ENCODE measurements at regions not wholly inside any gene's neighbourhood (a gene's known extent, or its start where the extent isn't known, plus 50 kb on each side); places are given as distances from the start of the nearest gene placed in this dataset.
A peak's percentile ranks its signal among the peaks of the same experiment; 100 is the strongest.

- TF ChIP-seq CTCF (conservative IDR thresholded peaks at IDR 0.05) = no peak
- Mint-ChIP-seq H3K4me3 (no peak overlapping the region), H3K36me3 (ENCODE audit: low read depth) (peaks cover 1% of the 10 kb centered on the region), H3K9me3 (peaks cover 5% of the 10 kb centered on the region), H3K4me1 (peaks cover 11% of the 10 kb centered on the region), H3K27ac (no peak overlapping the region), H3K27me3 (ENCODE audit: insufficient read depth) (no peaks in the 10 kb centered on the region)
- DNase-seq = no peak
- peak overlapping the region; percentile 84 for H3K27ac ChIP-seq (ENCODE audit: low read depth, low read length)
- peaks cover under 1% of the 10 kb centered on the region for H3K9me3 ChIP-seq (ENCODE audit: control insufficient read depth, low read length)
- H3K4me1 ChIP-seq (ENCODE audit: control insufficient read depth, insufficient read depth, low read length) = no peaks in the 10 kb centered on the region
- H3K9ac ChIP-seq (ENCODE audit: extremely low read depth, low read length, poor library complexity, severe bottlenecking) = no peak overlapping the region
- no peak overlapping the region for H3K4me3 ChIP-seq (ENCODE audit: low read length)
- no peaks in the 10 kb centered on the region for H3K36me3 ChIP-seq (ENCODE audit: control insufficient read depth, insufficient read depth, low read length)
- 60 to 75% methylated on average over 6 to 9 of the region's 9 CpGs for whole genome bisulfite sequencing, 2 experiments (ENCODE audit: insufficient coverage in 1 of 2, insufficient read length in 1 of 2)
- no peaks in the 10 kb centered on the region for H3K27me3 ChIP-seq (ENCODE audit: control insufficient read depth, insufficient read depth, low read length, poor library complexity, severe bottlenecking)
Observed at GRCh38 chr2:20551260-20551944, 99.5 kb downstream of the HS1BP3 start.

GRCh38 chr2:20551945-20552328 lies 99.0 kb downstream of the HS1BP3 start:
- H3K27me3 ChIP-seq (ENCODE audit: control insufficient read depth, insufficient read depth, low read length, poor library complexity, severe bottlenecking) = no peaks in the 10 kb centered on the region
- Mint-ChIP-seq H3K4me1 (peaks cover 12% of the 10 kb centered on the region), H3K9me3 (no peaks in the 10 kb centered on the region), H3K4me3 (no peak overlapping the region), H3K27me3 (ENCODE audit: insufficient read depth) (no peaks in the 10 kb centered on the region), H3K36me3 (ENCODE audit: low read depth) (no peaks in the 10 kb centered on the region), H3K27ac (no peak overlapping the region)
- WGBS, 2 experiments (ENCODE audit: insufficient coverage in 1 of 2, insufficient read length in 1 of 2) = 90 to 100% methylated on average over 5 of the region's 5 CpGs
- no peak overlapping the region for H3K4me3 ChIP-seq (ENCODE audit: low read length)
- no peaks in the 10 kb centered on the region for H3K9me3 ChIP-seq (ENCODE audit: control insufficient read depth, low read length)
- no peak for DNase-seq
- TF ChIP-seq CTCF (conservative IDR thresholded peaks at IDR 0.05) = no peak
- peak overlapping the region; percentile 84 for H3K27ac ChIP-seq (ENCODE audit: low read depth, low read length)
- no peaks in the 10 kb centered on the region for H3K4me1 ChIP-seq (ENCODE audit: control insufficient read depth, insufficient read depth, low read length)
- H3K9ac ChIP-seq (ENCODE audit: extremely low read depth, low read length, poor library complexity, severe bottlenecking) = no peak overlapping the region
- H3K36me3 ChIP-seq (ENCODE audit: control insufficient read depth, insufficient read depth, low read length) = no peaks in the 10 kb centered on the region

DNA sequence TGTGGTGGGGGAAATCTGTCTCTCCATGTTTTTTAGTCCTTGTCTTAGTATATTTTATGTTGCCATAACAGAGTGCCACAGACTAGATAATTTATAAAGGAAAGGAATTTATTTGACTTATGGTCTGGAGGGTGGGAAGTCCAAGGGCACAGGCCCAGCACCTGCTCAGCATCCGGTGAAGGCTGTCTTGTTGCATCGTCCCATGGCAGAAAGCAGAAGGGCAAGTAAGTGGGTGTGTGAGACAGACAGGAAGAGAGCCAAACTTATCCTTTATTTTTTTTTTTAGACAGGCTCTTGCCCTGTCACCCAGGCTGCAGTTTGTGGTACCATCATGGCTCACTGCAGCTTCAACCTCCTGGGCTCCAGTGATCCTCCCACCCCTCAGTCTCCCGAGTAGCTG lies 98.1 kb downstream of the HS1BP3 start:
- Mint-ChIP-seq H3K4me3 (no peak overlapping the region), H3K27ac (no peak overlapping the region), H3K36me3 (ENCODE audit: low read depth) (no peaks in the 10 kb centered on the region), H3K9me3 (no peaks in the 10 kb centered on the region), H3K4me1 (peaks cover 19% of the 10 kb centered on the region), H3K27me3 (ENCODE audit: insufficient read depth) (no peaks in the 10 kb centered on the region)
- no peak for TF ChIP-seq CTCF (conservative IDR thresholded peaks at IDR 0.05)
- no peak for DNase-seq
- H3K4me1 ChIP-seq (ENCODE audit: control insufficient read depth, insufficient read depth, low read length) = no peaks in the 10 kb centered on the region
- 91 to 100% methylated on average over 1 to 3 of the region's 3 CpGs for WGBS, 2 experiments (ENCODE audit: insufficient coverage in 1 of 2, insufficient read length in 1 of 2)
- H3K27me3 ChIP-seq (ENCODE audit: control insufficient read depth, insufficient read depth, low read length, poor library complexity, severe bottlenecking) = no peaks in the 10 kb centered on the region
- H3K4me3 ChIP-seq (ENCODE audit: low read length) = no peak overlapping the region
- no peak overlapping the region for H3K27ac ChIP-seq (ENCODE audit: low read depth, low read length)
- H3K9me3 ChIP-seq (ENCODE audit: control insufficient read depth, low read length) = no peaks in the 10 kb centered on the region
- no peak overlapping the region for H3K9ac ChIP-seq (ENCODE audit: extremely low read depth, low read length, poor library complexity, severe bottlenecking)
- no peaks in the 10 kb centered on the region for H3K36me3 ChIP-seq (ENCODE audit: control insufficient read depth, insufficient read depth, low read length)

Measured in endodermal cell (in vitro differentiated cells).